ENCODE measurements at regions not wholly inside any gene's neighbourhood (a gene's known extent, or its start where the extent isn't known, plus 50 kb on each side); places are given as distances from the start of the nearest gene placed in this dataset.

DNA sequence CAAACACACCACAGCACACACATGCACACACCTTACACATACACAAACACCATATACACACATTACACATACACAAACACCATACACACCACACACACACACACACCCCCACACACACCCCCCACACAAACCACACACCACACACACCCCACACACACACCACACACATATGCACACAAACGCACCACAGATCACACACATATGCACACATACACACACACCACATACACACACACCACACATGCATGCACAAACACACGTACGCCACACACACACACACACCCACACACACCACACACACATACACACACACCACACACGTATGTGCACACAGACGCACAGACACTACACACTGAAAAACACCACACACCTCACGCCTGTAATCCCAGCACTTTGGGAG lies 166.0 kb downstream of the AHSP start:
- no peak overlapping the region for H3K4me3 ChIP-seq (ENCODE audit: low read length)
- peaks cover 11% of the 10 kb centered on the region for H3K27me3 ChIP-seq (ENCODE audit: insufficient read depth, low read length)
- H3K27ac ChIP-seq (ENCODE audit: low read length) = no peak overlapping the region
- no peaks in the 10 kb centered on the region for H3K4me1 ChIP-seq (ENCODE audit: insufficient read depth, low read length)
- no peaks in the 10 kb centered on the region for H3K36me3 ChIP-seq (ENCODE audit: insufficient read depth, low read depth, low read length)
- no peaks in the 10 kb centered on the region for H3K9me3 ChIP-seq (ENCODE audit: insufficient read depth, low read depth, low read length)
- no peak overlapping the region for H3K9ac ChIP-seq (ENCODE audit: low read depth, low read length)

DNA sequence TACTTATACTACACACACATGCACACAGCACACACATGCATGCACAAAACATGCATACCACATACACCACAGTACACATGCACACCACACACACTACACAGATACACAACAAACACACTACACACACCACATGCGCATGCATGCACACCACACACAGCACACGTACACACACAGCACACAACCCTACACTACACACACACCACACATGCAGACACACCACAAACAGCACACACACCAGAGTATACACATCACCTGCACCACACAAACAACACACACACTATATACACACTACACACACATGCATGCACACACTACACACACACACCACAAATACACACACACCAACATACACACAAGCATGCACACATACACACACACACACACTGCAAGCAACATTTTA lies 166.8 kb downstream of the AHSP start:
- Histone ChIP-seq H3K27me3 (ENCODE audit: insufficient read depth, low read length) (peaks cover 11% of the 10 kb centered on the region), H3K4me1 (ENCODE audit: insufficient read depth, low read length) (no peaks in the 10 kb centered on the region), H3K27ac (ENCODE audit: low read length) (no peak overlapping the region), H3K9me3 (ENCODE audit: insufficient read depth, low read depth, low read length) (no peaks in the 10 kb centered on the region), H3K36me3 (ENCODE audit: insufficient read depth, low read depth, low read length) (no peaks in the 10 kb centered on the region), H3K4me3 (ENCODE audit: low read length) (no peak overlapping the region), H3K9ac (ENCODE audit: low read depth, low read length) (no peak overlapping the region)

GRCh38 chr16:31695667-31696066 lies 168.0 kb downstream of the AHSP start:
- H3K4me3 ChIP-seq (ENCODE audit: low read length) = no peak overlapping the region
- H3K36me3 ChIP-seq (ENCODE audit: insufficient read depth, low read depth, low read length) = no peaks in the 10 kb centered on the region
- no peak overlapping the region for H3K27ac ChIP-seq (ENCODE audit: low read length)
- H3K9ac ChIP-seq (ENCODE audit: low read depth, low read length) = no peak overlapping the region
- H3K27me3 ChIP-seq (ENCODE audit: insufficient read depth, low read length) = peaks cover 11% of the 10 kb centered on the region
- H3K4me1 ChIP-seq (ENCODE audit: insufficient read depth, low read length) = no peaks in the 10 kb centered on the region
- H3K9me3 ChIP-seq (ENCODE audit: insufficient read depth, low read depth, low read length) = no peaks in the 10 kb centered on the region

- H3K4me1 ChIP-seq (ENCODE audit: insufficient read depth, low read length) = peaks cover 6% of the 10 kb centered on the region; the same call in 1 of the 2 replicates
- H3K27me3 ChIP-seq (ENCODE audit: insufficient read depth, low read length) = peaks cover 11% of the 10 kb centered on the region
- no peak overlapping the region for H3K27ac ChIP-seq (ENCODE audit: low read length)
- no peaks in the 10 kb centered on the region for H3K9me3 ChIP-seq (ENCODE audit: insufficient read depth, low read depth, low read length)
- H3K4me3 ChIP-seq (ENCODE audit: low read length) = no peak overlapping the region
- no peaks in the 10 kb centered on the region for H3K36me3 ChIP-seq (ENCODE audit: insufficient read depth, low read depth, low read length)
- no peak overlapping the region for H3K9ac ChIP-seq (ENCODE audit: low read depth, low read length)
These were observed 169.5 kb downstream of the AHSP start for GRCh38 chr16:31696968-31697743.

DNA sequence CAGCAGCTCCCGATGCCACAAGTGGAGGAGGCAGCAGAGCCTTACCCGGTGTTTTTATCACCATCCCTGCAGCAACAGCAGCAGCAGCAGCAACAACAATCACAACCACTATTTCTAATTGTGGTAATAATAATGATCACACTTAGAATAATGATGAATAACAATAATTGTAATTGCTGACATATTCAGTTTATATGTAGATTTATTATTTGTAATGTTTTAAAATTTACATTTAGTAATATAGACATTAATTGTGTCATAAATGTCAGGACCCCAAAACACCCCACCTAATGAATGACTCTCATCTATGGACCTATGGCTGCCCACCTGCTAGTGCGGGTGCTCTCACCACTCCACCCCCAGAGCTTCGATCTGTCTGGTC lies 170.0 kb downstream of the AHSP start:
- peaks cover 6% of the 10 kb centered on the region; the same call in 1 of the 2 replicates for H3K4me1 ChIP-seq (ENCODE audit: insufficient read depth, low read length)
- no peak overlapping the region for H3K4me3 ChIP-seq (ENCODE audit: low read length)
- no peaks in the 10 kb centered on the region for H3K9me3 ChIP-seq (ENCODE audit: insufficient read depth, low read depth, low read length)
- H3K9ac ChIP-seq (ENCODE audit: low read depth, low read length) = no peak overlapping the region
- peaks cover 11% of the 10 kb centered on the region for H3K27me3 ChIP-seq (ENCODE audit: insufficient read depth, low read length)
- no peak overlapping the region for H3K27ac ChIP-seq (ENCODE audit: low read length)
- peaks cover 3% of the 10 kb centered on the region; the same call in 1 of the 2 replicates for H3K36me3 ChIP-seq (ENCODE audit: insufficient read depth, low read depth, low read length)

DNA sequence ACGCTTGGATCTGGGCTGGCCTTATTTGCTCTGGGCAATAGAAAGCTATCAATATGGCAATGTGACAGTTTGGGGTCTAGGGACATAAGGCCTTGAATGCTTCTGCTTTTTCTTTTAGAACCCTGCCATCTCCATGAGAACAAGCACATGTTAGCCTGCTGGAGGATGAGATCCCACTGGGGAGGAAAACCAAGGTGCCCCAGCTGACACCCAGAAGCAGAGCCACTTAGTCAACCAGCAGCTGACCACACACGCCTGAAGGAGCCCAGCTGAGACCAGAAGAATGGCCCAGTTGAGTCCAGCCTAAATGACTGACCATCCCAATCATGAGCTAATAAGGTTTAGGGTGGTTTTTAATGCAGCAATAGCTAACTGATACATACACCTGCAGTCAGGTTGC lies 171.2 kb downstream of the AHSP start:
- Histone ChIP-seq H3K9me3 (ENCODE audit: insufficient read depth, low read depth, low read length) (no peaks in the 10 kb centered on the region), H3K27ac (ENCODE audit: low read length) (no peak overlapping the region), H3K4me1 (ENCODE audit: insufficient read depth, low read length) (peaks cover 6% of the 10 kb centered on the region; the same call in 1 of the 2 replicates), H3K36me3 (ENCODE audit: insufficient read depth, low read depth, low read length) (peaks cover 14% of the 10 kb centered on the region), H3K27me3 (ENCODE audit: insufficient read depth, low read length) (peaks cover 11% of the 10 kb centered on the region), H3K4me3 (ENCODE audit: low read length) (no peak overlapping the region), H3K9ac (ENCODE audit: low read depth, low read length) (no peak overlapping the region)

DNA sequence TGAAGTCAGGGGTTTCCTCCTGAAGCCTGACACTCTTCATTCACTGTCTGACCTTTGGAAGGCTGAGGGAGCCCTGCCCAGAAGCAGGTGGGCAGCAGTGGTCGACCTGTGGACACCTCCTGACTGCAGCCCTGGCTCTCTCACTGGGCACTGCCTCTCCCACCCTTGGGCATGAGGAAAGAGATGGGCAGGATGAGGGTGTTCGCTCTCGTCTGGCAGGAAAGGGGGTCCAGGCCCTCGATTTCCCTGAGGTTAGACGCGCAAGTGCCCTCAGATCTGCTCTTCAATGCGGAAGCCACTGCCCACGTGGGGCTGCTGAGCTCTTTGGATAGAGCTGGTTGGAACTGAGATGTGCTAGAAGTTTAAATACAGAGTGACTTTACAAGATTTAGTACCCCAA lies 171.9 kb downstream of the AHSP start:
- Histone ChIP-seq H3K9ac (ENCODE audit: low read depth, low read length) (no peak overlapping the region), H3K27ac (ENCODE audit: low read length) (no peak overlapping the region), H3K36me3 (ENCODE audit: insufficient read depth, low read depth, low read length) (peaks cover 21% of the 10 kb centered on the region), H3K9me3 (ENCODE audit: insufficient read depth, low read depth, low read length) (no peaks in the 10 kb centered on the region), H3K4me3 (ENCODE audit: low read length) (no peak overlapping the region), H3K4me1 (ENCODE audit: insufficient read depth, low read length) (peaks cover 6% of the 10 kb centered on the region; the same call in 1 of the 2 replicates), H3K27me3 (ENCODE audit: insufficient read depth, low read length) (peaks cover 11% of the 10 kb centered on the region)

DNA sequence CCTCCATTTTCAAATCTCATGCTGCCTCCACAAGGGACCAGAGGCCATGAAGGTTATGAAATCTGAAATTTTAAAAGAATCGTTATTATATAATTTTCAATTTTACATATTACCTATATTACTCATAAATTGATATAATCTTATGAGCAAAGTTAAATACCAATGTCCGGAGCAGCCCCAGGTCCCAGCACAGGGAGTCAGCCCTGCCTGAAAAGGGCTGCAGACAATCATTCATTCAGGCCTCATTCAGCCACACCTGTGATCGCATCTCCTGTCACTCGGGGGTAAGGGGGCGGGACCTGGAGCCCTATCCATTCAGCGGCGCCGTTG lies 172.5 kb downstream of the AHSP start:
- Histone ChIP-seq H3K27ac (ENCODE audit: low read length) (no peak overlapping the region), H3K4me3 (ENCODE audit: low read length) (peak overlapping the region; percentile 96; the same call in 1 of the 2 replicates), H3K4me1 (ENCODE audit: insufficient read depth, low read length) (peaks cover 6% of the 10 kb centered on the region; the same call in 1 of the 2 replicates), H3K36me3 (ENCODE audit: insufficient read depth, low read depth, low read length) (peaks cover 27% of the 10 kb centered on the region), H3K9me3 (ENCODE audit: insufficient read depth, low read depth, low read length) (no peaks in the 10 kb centered on the region), H3K9ac (ENCODE audit: low read depth, low read length) (no peak overlapping the region), H3K27me3 (ENCODE audit: insufficient read depth, low read length) (peaks cover 11% of the 10 kb centered on the region)

DNA sequence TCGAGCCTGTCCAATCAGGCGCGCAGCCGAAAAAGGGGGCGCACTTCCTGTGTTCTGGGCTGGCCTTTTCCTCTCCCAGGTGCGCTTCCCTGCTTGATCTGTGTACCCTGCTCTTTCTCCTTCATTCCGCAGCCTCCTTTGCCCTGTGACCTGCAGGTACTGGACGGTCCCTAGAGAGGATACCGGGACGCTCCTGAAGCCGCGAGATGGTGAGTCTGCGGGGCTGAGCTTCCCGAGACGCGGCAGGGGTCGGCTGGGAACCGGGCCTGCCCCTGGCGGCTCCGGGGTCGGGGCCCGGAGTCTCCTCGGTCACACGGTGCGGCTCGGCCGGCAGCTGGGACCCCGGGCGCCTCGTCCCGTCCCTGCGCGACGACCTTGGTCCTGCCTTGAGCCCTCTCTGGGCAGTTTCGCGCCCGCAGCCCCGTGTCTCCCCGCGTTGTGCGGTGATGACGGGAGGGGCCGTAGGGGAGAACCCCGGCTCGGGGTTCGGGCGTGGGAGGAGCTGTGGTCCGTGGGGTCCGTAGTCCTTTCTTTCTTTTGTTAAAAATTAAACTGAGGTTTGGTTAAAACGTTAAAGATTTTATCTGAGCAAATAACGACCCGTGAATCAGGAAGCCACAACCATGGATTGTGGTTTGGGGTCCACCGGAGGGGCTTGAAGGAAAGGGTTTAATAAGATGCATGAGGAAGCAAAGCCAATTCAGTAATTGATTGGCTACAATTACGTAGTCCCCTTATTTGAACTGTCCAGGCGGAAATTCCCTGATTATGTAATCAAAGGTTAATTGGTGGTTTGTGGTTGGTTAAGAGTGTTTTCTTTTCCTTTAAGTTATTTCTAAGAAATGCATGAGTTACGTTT lies 172.8 kb upstream of the ZNF267 start:
- Histone ChIP-seq H3K4me1 (ENCODE audit: insufficient read depth, low read length) (peaks cover 6% of the 10 kb centered on the region; the same call in 1 of the 2 replicates), H3K27me3 (ENCODE audit: insufficient read depth, low read length) (peaks cover 11% of the 10 kb centered on the region), H3K27ac (ENCODE audit: low read length) (no peak overlapping the region), H3K9ac (ENCODE audit: low read depth, low read length) (peak overlapping the region; percentile 87), H3K36me3 (ENCODE audit: insufficient read depth, low read depth, low read length) (peaks cover 33% of the 10 kb centered on the region), H3K9me3 (ENCODE audit: insufficient read depth, low read depth, low read length) (no peaks in the 10 kb centered on the region), H3K4me3 (ENCODE audit: low read length) (peak overlapping the region; percentile 96)

DNA sequence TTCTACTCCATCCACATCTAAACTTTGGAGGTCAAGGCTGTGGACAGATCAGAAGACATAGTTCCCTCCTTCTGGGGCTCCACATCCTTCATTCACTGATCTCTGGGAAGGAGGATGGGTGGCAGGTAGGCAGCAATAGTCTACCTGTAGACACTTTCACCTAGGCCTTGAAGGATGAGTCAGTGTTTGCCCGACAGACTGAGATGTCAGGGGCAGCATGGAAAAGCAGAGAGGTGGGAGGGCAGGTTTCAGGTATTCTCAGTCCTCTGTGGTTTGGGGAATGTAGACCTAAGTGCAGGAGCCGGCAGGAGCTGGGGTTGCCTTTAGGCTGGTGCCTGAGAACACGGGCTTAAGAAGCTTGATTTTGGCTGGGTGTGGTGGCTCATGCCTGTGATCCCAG lies 171.9 kb upstream of the ZNF267 start:
- peak overlapping the region; percentile 87; the same call in 1 of the 2 replicates for H3K9ac ChIP-seq (ENCODE audit: low read depth, low read length)
- H3K36me3 ChIP-seq (ENCODE audit: insufficient read depth, low read depth, low read length) = peaks cover 43% of the 10 kb centered on the region
- H3K4me3 ChIP-seq (ENCODE audit: low read length) = peak overlapping the region; percentile 96
- peaks cover 6% of the 10 kb centered on the region; the same call in 1 of the 2 replicates for H3K4me1 ChIP-seq (ENCODE audit: insufficient read depth, low read length)
- H3K27me3 ChIP-seq (ENCODE audit: insufficient read depth, low read length) = peaks cover 11% of the 10 kb centered on the region
- H3K9me3 ChIP-seq (ENCODE audit: insufficient read depth, low read depth, low read length) = no peaks in the 10 kb centered on the region
- H3K27ac ChIP-seq (ENCODE audit: low read length) = no peak overlapping the region

- Histone ChIP-seq H3K4me1 (ENCODE audit: insufficient read depth, low read length) (peaks cover 6% of the 10 kb centered on the region; the same call in 1 of the 2 replicates), H3K9me3 (ENCODE audit: insufficient read depth, low read depth, low read length) (no peaks in the 10 kb centered on the region), H3K4me3 (ENCODE audit: low read length) (no peak overlapping the region), H3K27me3 (ENCODE audit: insufficient read depth, low read length) (peaks cover 5% of the 10 kb centered on the region; the same call in 1 of the 2 replicates), H3K36me3 (ENCODE audit: insufficient read depth, low read depth, low read length) (peaks cover 53% of the 10 kb centered on the region), H3K27ac (ENCODE audit: low read length) (no peak overlapping the region), H3K9ac (ENCODE audit: low read depth, low read length) (no peak overlapping the region)
These were observed 170.8 kb upstream of the ZNF267 start for GRCh38 chr16:31702796-31703195.

All from iPS-20b (cell line).